ENCODE measurements at regions not wholly inside any gene's neighbourhood (a gene's known extent, or its start where the extent isn't known, plus 50 kb on each side); places are given as distances from the start of the nearest gene placed in this dataset.

- H3K9me3 ChIP-seq (ENCODE audit: control insufficient read depth, insufficient read depth, low read depth, low read length) = no peaks in the 10 kb centered on the region
- no peaks in the 10 kb centered on the region for H3K4me1 ChIP-seq (ENCODE audit: control insufficient read depth, insufficient read depth, low read length)
- CTCF ChIA-PET = no interaction called here
- TF ChIP-seq ZFHX2 (tag by site-specific recombination; conservative IDR thresholded peaks at IDR 0.05) (no peak), SETDB1 (IDR thresholded peaks at IDR 0.05; ENCODE audit: insufficient read length, low read length) (peak; percentile 98), GLIS2 (tag by site-specific recombination; IDR thresholded peaks at IDR 0.05) (no peak), TRIM28 (IDR thresholded peaks at IDR 0.05; ENCODE audit: borderline replicate concordance, low read length) (peak; percentile 76; the same call in 1 of the 2 replicates), ZFP41 (tag by site-specific recombination; IDR thresholded peaks at IDR 0.05; ENCODE audit: borderline replicate concordance) (no peak)
- POLR2A ChIA-PET = no interaction called here
- H3K27ac ChIP-seq (ENCODE audit: extremely low read depth, low read depth, low read length) = no peak overlapping the region
- H3K4me3 ChIP-seq (ENCODE audit: low read depth, low read length) = no peak overlapping the region
- no peaks in the 10 kb centered on the region for H3K36me3 ChIP-seq (ENCODE audit: control insufficient read depth in 2 of 2, insufficient read depth in 1 of 2, low read length in 2 of 2)
Observed at GRCh38 chr13:68110178-68110768, 880.1 kb upstream of the PCDH9 start.

GRCh38 chr13:68107667-68108066, 877.5 kb upstream of the PCDH9 start:
- ChIA-PET POLR2A (no interaction called here), CTCF (no interaction called here)
- no peak overlapping the region for H3K27ac ChIP-seq (ENCODE audit: extremely low read depth, low read depth, low read length)
- H3K36me3 ChIP-seq (ENCODE audit: control insufficient read depth in 2 of 2, insufficient read depth in 1 of 2, low read length in 2 of 2) = no peaks in the 10 kb centered on the region
- no peak overlapping the region for H3K4me3 ChIP-seq (ENCODE audit: low read depth, low read length)
- TF ChIP-seq ZBTB17 (tag by site-specific recombination; IDR thresholded peaks at IDR 0.05) (no peak), MYNN (tag by site-specific recombination; IDR thresholded peaks at IDR 0.05; ENCODE audit: borderline replicate concordance) (no peak), ZNF707 (tag by site-specific recombination; IDR thresholded peaks at IDR 0.05) (no peak), ZNF239 (tag by site-specific recombination; IDR thresholded peaks at IDR 0.05) (no peak), ZNF560 (tag by site-specific recombination; IDR thresholded peaks at IDR 0.05; ENCODE audit: borderline replicate concordance) (no peak), SP7 (tag by site-specific recombination; IDR thresholded peaks at IDR 0.05) (no peak), ZNF292 (tag by site-specific recombination; IDR thresholded peaks at IDR 0.05; ENCODE audit: borderline replicate concordance, low read depth) (no peak), ZNF501 (tag by site-specific recombination; IDR thresholded peaks at IDR 0.05) (no peak), PRDM2 (tag by site-specific recombination; IDR thresholded peaks at IDR 0.05; ENCODE audit: borderline replicate concordance) (no peak), ZNF544 (tag by site-specific recombination; IDR thresholded peaks at IDR 0.05) (no peak), ZNF585B (tag by site-specific recombination; IDR thresholded peaks at IDR 0.05) (no peak), KLF8 (tag by site-specific recombination; IDR thresholded peaks at IDR 0.05) (no peak), OSR2 (tag by site-specific recombination; IDR thresholded peaks at IDR 0.05) (no peak), ZNF513 (tag by site-specific recombination; IDR thresholded peaks at IDR 0.05) (no peak), OVOL3 (tag by site-specific recombination; IDR thresholded peaks at IDR 0.05) (no peak), KLF9 (tag by site-specific recombination; IDR thresholded peaks at IDR 0.05; ENCODE audit: low read depth) (no peak), ZBTB11 (tag by site-specific recombination; conservative IDR thresholded peaks at IDR 0.05; ENCODE audit: low read depth) (no peak)
- H3K4me1 ChIP-seq (ENCODE audit: control insufficient read depth, insufficient read depth, low read length) = no peaks in the 10 kb centered on the region
- H3K9me3 ChIP-seq (ENCODE audit: control insufficient read depth, insufficient read depth, low read depth, low read length) = no peaks in the 10 kb centered on the region
